ENCODE measurements at regions not wholly inside any gene's neighbourhood (a gene's known extent, or its start where the extent isn't known, plus 50 kb on each side); places are given as distances from the start of the nearest gene placed in this dataset.

DNA sequence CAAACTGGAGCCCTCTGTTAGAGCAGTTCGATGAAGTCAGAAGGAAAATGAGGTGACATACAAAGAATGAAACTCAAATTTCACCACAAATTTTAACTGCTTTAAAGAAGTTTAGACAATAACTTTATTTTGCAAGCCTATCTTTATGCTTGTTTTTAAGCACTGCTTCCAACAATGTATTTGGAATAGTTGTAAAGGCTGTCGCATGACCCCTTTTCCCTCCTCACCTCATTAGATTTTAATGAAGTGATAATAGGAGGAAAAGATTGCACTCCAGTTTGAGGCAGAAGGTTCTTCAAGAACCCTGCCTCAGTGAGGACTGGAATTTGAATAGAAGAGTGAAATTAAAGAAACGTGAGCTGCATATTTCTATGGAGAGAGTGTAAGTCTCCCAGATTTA, 386.1 kb upstream of the NR3C2 start:
- H3K9me2 ChIP-seq (ENCODE audit: insufficient read depth) = no peaks in the 10 kb centered on the region
- no peaks in the 10 kb centered on the region for H3F3A ChIP-seq (ENCODE audit: insufficient read depth)
- no peak overlapping the region for H3K9ac ChIP-seq
- in situ Hi-C loops (cut with MboI) = no loop called here
- H3K27me3 ChIP-seq (replicated peaks; ENCODE audit: insufficient read depth) = no peaks in the 10 kb centered on the region
- DNase-seq = no peak
- no peak overlapping the region for H3K27ac ChIP-seq
- H4K20me1 ChIP-seq (ENCODE audit: insufficient read depth) = no peaks in the 10 kb centered on the region
- H3K4me3 ChIP-seq = no peak overlapping the region
- TF ChIP-seq EZH2phosphoT487 (IDR thresholded peaks at IDR 0.05; ENCODE audit: insufficient read depth, low read depth) (no peak), EZH2 (IDR thresholded peaks at IDR 0.05; ENCODE audit: insufficient read depth, poor library complexity, severe bottlenecking) (no peak)
- no peaks in the 10 kb centered on the region for H3K36me3 ChIP-seq (ENCODE audit: low read depth)
- H3K4me2 ChIP-seq (ENCODE audit: unreplicated experiment) = no peak overlapping the region
- 0 out of 2 replicates have a peak, but pooled peaks cover 3% of the 10 kb centered on the region for H3K4me1 ChIP-seq (ENCODE audit: insufficient read depth)
- no peak overlapping the region for H2AFZ ChIP-seq
- no peaks in the 10 kb centered on the region for H3K9me3 ChIP-seq (ENCODE audit: low read depth)
- WGBS, 2 experiments (ENCODE audit: low coverage in 1 of 2, low lambda C conversion rate in 2 of 2, missing lambda C conversion rate in 2 of 2) = 38 to 41% methylated on average over 3 of the region's 3 CpGs
- H3K79me2 ChIP-seq (ENCODE audit: insufficient read depth) = no peaks in the 10 kb centered on the region

DNA sequence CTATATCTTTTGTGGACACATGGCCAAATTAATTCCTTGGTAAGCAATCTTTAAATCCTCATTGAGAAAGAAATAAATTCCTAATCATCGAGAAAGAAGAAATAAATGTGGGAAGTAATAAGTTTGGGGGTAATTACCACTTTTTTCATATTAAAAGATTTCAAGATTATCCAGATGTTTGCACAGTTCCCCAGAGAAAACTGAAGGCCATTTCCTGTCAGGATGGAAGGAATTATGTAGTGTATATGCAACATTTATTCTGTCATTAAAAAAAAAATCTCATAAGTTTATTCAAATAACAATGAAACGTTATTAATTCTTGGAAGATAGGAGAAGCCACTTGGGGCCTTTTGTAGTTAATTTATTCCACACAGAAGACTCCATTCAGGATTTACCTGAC, 385.6 kb upstream of the NR3C2 start:
- H3K27ac ChIP-seq = no peak overlapping the region
- no peaks in the 10 kb centered on the region for H3K9me2 ChIP-seq (ENCODE audit: insufficient read depth)
- no peaks in the 10 kb centered on the region for H3K27me3 ChIP-seq (replicated peaks; ENCODE audit: insufficient read depth)
- no peaks in the 10 kb centered on the region for H4K20me1 ChIP-seq (ENCODE audit: insufficient read depth)
- H3K4me2 ChIP-seq (ENCODE audit: unreplicated experiment) = no peak overlapping the region
- 0 out of 2 replicates have a peak, but pooled peaks cover 3% of the 10 kb centered on the region for H3K4me1 ChIP-seq (ENCODE audit: insufficient read depth)
- no peak overlapping the region for H2AFZ ChIP-seq
- TF ChIP-seq EZH2phosphoT487 (IDR thresholded peaks at IDR 0.05; ENCODE audit: insufficient read depth, low read depth) = no peak
- no peak for TF ChIP-seq EZH2 (IDR thresholded peaks at IDR 0.05; ENCODE audit: insufficient read depth, poor library complexity, severe bottlenecking)
- H3F3A ChIP-seq (ENCODE audit: insufficient read depth) = no peaks in the 10 kb centered on the region
- H3K4me3 ChIP-seq = no peak overlapping the region
- in situ Hi-C loops (cut with MboI) = no loop called here
- no peak for DNase-seq
- H3K9me3 ChIP-seq (ENCODE audit: low read depth) = no peaks in the 10 kb centered on the region
- H3K79me2 ChIP-seq (ENCODE audit: insufficient read depth) = no peaks in the 10 kb centered on the region
- H3K9ac ChIP-seq = no peak overlapping the region
- 4% methylated on average over 2 of the region's 2 CpGs for WGBS, 2 experiments (ENCODE audit: low coverage in 1 of 2, low lambda C conversion rate in 2 of 2, missing lambda C conversion rate in 2 of 2)
- no peaks in the 10 kb centered on the region for H3K36me3 ChIP-seq (ENCODE audit: low read depth)

DNA sequence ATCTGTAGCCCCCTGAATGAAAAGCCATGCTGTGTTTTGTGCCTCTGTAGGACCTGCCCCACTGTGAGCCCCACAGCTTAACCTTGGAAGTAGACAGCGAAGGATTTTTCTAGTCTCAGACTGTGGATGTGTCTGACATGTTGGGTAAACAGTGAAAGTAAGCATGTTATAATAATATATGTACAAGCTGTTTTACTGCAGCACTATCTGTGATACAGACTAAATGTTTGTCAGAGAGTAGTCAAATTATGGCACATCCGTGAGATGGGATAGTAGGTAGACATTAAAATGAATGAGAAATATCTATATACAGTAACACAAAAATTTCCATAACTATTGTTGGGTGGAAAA, 381.2 kb upstream of the NR3C2 start:
- Histone ChIP-seq H3K27me3 (replicated peaks; ENCODE audit: insufficient read depth) (no peaks in the 10 kb centered on the region), H3K9ac (no peak overlapping the region), H2AFZ (no peak overlapping the region), H3K36me3 (ENCODE audit: low read depth) (no peaks in the 10 kb centered on the region), H3K4me2 (ENCODE audit: unreplicated experiment) (no peak overlapping the region), H3K4me1 (ENCODE audit: insufficient read depth) (no peaks in the 10 kb centered on the region), H3F3A (ENCODE audit: insufficient read depth) (no peaks in the 10 kb centered on the region), H3K4me3 (no peak overlapping the region), H3K79me2 (ENCODE audit: insufficient read depth) (no peaks in the 10 kb centered on the region), H3K9me2 (ENCODE audit: insufficient read depth) (no peaks in the 10 kb centered on the region), H3K9me3 (ENCODE audit: low read depth) (no peaks in the 10 kb centered on the region), H4K20me1 (ENCODE audit: insufficient read depth) (no peaks in the 10 kb centered on the region), H3K27ac (no peak overlapping the region)
- 57 to 64% methylated on average over 2 of the region's 2 CpGs for WGBS, 2 experiments (ENCODE audit: low coverage in 1 of 2, low lambda C conversion rate in 2 of 2, missing lambda C conversion rate in 2 of 2)
- no peak for TF ChIP-seq EZH2 (IDR thresholded peaks at IDR 0.05; ENCODE audit: insufficient read depth, poor library complexity, severe bottlenecking)
- TF ChIP-seq EZH2phosphoT487 (IDR thresholded peaks at IDR 0.05; ENCODE audit: insufficient read depth, low read depth) = no peak
- DNase-seq = no peak
- in situ Hi-C loops (cut with MboI) = no loop called here

DNA sequence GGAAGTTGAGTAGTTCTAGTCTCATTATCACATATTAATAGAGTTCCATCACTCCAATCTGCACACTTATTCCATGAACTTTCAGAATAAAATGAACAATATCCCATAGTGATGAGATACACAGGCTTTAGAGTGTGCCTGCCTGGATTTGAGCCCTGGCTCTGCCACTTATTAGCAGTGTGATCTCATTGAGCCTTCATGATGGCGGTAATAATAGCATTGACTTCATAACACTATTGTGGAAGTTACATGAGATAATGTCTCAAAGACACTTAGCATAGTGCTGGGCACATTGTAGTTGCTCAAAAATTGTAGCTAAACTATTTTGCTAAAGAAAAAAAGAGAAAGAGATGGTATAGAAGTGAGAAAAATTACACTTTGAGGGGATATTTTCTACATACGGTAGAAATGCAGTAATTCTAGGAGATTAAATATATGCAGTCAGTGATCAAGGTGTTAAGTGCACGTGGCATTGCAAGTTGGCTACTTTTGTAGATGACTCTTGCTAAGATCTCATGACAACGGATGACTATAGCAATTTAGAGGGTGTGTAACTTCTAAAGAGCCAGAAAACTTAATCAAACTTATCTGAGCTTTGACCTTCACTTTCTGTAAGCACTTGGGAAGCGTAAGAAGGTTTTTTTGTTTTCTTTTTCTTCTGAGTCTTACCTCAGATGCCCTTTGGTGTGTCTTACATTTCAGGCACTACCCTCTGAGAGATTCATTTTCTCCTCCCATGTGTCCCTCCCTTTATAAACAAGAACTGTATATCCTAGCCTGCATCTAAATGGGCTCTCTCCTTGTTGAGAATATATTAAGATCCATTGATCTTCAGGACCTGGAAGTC, 380.6 kb upstream of the NR3C2 start:
- Histone ChIP-seq H3K4me1 (ENCODE audit: insufficient read depth) (no peaks in the 10 kb centered on the region), H3K9ac (no peak overlapping the region), H3K27ac (no peak overlapping the region), H2AFZ (no peak overlapping the region), H3K4me3 (no peak overlapping the region), H3F3A (ENCODE audit: insufficient read depth) (no peaks in the 10 kb centered on the region), H3K27me3 (replicated peaks; ENCODE audit: insufficient read depth) (no peaks in the 10 kb centered on the region), H3K9me3 (ENCODE audit: low read depth) (no peaks in the 10 kb centered on the region), H3K4me2 (ENCODE audit: unreplicated experiment) (no peak overlapping the region), H4K20me1 (ENCODE audit: insufficient read depth) (no peaks in the 10 kb centered on the region), H3K9me2 (ENCODE audit: insufficient read depth) (no peaks in the 10 kb centered on the region), H3K79me2 (ENCODE audit: insufficient read depth) (no peaks in the 10 kb centered on the region), H3K36me3 (ENCODE audit: low read depth) (no peaks in the 10 kb centered on the region)
- DNase-seq = no peak
- in situ Hi-C loops (cut with MboI) = no loop called here
- 59 to 61% methylated on average over 5 of the region's 5 CpGs for WGBS, 2 experiments (ENCODE audit: low coverage in 1 of 2, low lambda C conversion rate in 2 of 2, missing lambda C conversion rate in 2 of 2)
- TF ChIP-seq EZH2 (IDR thresholded peaks at IDR 0.05; ENCODE audit: insufficient read depth, poor library complexity, severe bottlenecking) (no peak), EZH2phosphoT487 (IDR thresholded peaks at IDR 0.05; ENCODE audit: insufficient read depth, low read depth) (no peak)
